SH-SY5Y (cell line): ENCODE measurements at regions not wholly inside any gene's neighbourhood (a gene's known extent, or its start where the extent isn't known, plus 50 kb on each side); places are given as distances from the start of the nearest gene placed in this dataset.

Experiments
- GATA2 ChIP-seq: IDR thresholded peaks from 2 replicates; pipeline ENCODE4 v1.6.1; 2011; ENCODE audit warnings: mild to moderate bottlenecking, low read depth, low read length
- GATA3 ChIP-seq: IDR thresholded peaks from 2 replicates; pipeline ENCODE4 v1.6.1; 2011; ENCODE audit warnings: low read depth, mild to moderate bottlenecking, low read length, moderate library complexity

- TF ChIP-seq GATA3 (no peak), GATA2 (no peak)
Observed at GRCh38 chr7:24039991-24040624, 243.9 kb upstream of the NPY start.

- no peak for TF ChIP-seq GATA3
- no peak for TF ChIP-seq GATA2
Observed at GRCh38 chr7:24042028-24042427, 242.0 kb upstream of the NPY start.

- TF ChIP-seq GATA3: no peak
- TF ChIP-seq GATA2: no peak
Observed at GRCh38 chr7:24049296-24049695, 234.7 kb upstream of the NPY start.

- no peak for TF ChIP-seq GATA3
- TF ChIP-seq GATA2: peak; percentile 24; the same call in 1 of the 2 replicates
Observed at GRCh38 chr7:24050991-24051560, 232.9 kb upstream of the NPY start.

GRCh38 chr7:24051651-24052050 is 232.3 kb upstream of the NPY start:
- TF ChIP-seq GATA3: no peak
- no peak for TF ChIP-seq GATA2

GRCh38 chr7:24052572-24053260 is 231.3 kb upstream of the NPY start:
- no peak for TF ChIP-seq GATA3

GRCh38 chr7:24054236-24054635 is 229.8 kb upstream of the NPY start:
- TF ChIP-seq GATA3 (no peak), GATA2 (no peak)

- TF ChIP-seq GATA2 (no peak), GATA3 (no peak)
Observed at GRCh38 chr7:24057243-24057642, 226.7 kb upstream of the NPY start.

GRCh38 chr7:24058953-24059352 is 225.0 kb upstream of the NPY start:
- TF ChIP-seq GATA3 (no peak), GATA2 (no peak)

GRCh38 chr7:24059775-24060174 is 224.2 kb upstream of the NPY start:
- TF ChIP-seq GATA3 (no peak), GATA2 (no peak)

- TF ChIP-seq GATA2 (no peak), GATA3 (no peak)
Observed at GRCh38 chr7:24063721-24064120, 220.3 kb upstream of the NPY start.

- TF ChIP-seq GATA2: no peak
- no peak for TF ChIP-seq GATA3
Observed at GRCh38 chr7:24069751-24070150, 214.2 kb upstream of the NPY start.

GRCh38 chr7:24073651-24074420 is 210.2 kb upstream of the NPY start:
- TF ChIP-seq GATA3: no peak
- no peak for TF ChIP-seq GATA2

- TF ChIP-seq GATA3 (no peak), GATA2 (no peak)
Observed at GRCh38 chr7:24075426-24075810, 208.6 kb upstream of the NPY start.
